ENCODE measurements at regions not wholly inside any gene's neighbourhood (a gene's known extent, or its start where the extent isn't known, plus 50 kb on each side); places are given as distances from the start of the nearest gene placed in this dataset.

- no peak overlapping the region for H3K4me3 ChIP-seq (ENCODE audit: low read depth, low read length)
- DNase-seq (ENCODE audit: low read depth), result no peak
- TF ChIP-seq, protein P1, sequence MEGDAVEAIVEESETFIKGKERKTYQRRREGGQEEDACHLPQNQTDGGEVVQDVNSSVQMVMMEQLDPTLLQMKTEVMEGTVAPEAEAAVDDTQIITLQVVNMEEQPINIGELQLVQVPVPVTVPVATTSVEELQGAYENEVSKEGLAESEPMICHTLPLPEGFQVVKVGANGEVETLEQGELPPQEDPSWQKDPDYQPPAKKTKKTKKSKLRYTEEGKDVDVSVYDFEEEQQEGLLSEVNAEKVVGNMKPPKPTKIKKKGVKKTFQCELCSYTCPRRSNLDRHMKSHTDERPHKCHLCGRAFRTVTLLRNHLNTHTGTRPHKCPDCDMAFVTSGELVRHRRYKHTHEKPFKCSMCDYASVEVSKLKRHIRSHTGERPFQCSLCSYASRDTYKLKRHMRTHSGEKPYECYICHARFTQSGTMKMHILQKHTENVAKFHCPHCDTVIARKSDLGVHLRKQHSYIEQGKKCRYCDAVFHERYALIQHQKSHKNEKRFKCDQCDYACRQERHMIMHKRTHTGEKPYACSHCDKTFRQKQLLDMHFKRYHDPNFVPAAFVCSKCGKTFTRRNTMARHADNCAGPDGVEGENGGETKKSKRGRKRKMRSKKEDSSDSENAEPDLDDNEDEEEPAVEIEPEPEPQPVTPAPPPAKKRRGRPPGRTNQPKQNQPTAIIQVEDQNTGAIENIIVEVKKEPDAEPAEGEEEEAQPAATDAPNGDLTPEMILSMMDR (conservative IDR thresholded peaks at IDR 0.05; ENCODE audit: low read depth, low read length), result no peak
These were observed 330.4 kb downstream of the SLC4A3 start for GRCh38 chr2:219957820-219958219.

DNA sequence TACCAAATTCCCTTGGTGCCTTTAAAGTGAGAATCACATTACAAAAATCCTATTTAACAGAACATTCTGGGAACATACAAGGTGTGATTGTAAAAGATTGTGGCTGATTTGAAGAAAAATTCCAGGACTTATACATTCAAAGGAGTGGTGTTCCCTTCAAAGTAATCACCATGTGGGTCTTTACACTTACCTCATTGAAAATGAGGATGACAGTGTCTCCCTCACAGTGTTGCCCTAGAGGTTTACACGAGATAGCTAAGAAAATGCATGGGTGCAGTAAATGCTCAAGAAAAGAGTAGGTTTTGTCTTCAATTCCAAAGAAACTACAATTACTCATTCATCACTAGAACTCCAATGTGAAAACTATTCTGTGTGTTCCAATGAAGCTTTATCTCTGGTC lies 331.5 kb downstream of the SLC4A3 start:
- no peak for DNase-seq (ENCODE audit: low read depth)
- no peak overlapping the region for H3K4me3 ChIP-seq (ENCODE audit: low read depth, low read length)
- TF ChIP-seq, protein P1 (conservative IDR thresholded peaks at IDR 0.05; ENCODE audit: low read depth, low read length), result no peak

- H3K4me3 ChIP-seq (ENCODE audit: low read depth, low read length), result no peak overlapping the region
- TF ChIP-seq, protein P1 (conservative IDR thresholded peaks at IDR 0.05; ENCODE audit: low read depth, low read length), result no peak
- DNase-seq (ENCODE audit: low read depth), result no peak
These were observed 332.0 kb downstream of the SLC4A3 start for GRCh38 chr2:219959471-219959870.

- TF ChIP-seq, protein P1 (conservative IDR thresholded peaks at IDR 0.05; ENCODE audit: low read depth, low read length), result no peak
- no peak overlapping the region for H3K4me3 ChIP-seq (ENCODE audit: low read depth, low read length)
- no peak for DNase-seq (ENCODE audit: low read depth)
These were observed 334.6 kb downstream of the SLC4A3 start for GRCh38 chr2:219961947-219962498.

DNA sequence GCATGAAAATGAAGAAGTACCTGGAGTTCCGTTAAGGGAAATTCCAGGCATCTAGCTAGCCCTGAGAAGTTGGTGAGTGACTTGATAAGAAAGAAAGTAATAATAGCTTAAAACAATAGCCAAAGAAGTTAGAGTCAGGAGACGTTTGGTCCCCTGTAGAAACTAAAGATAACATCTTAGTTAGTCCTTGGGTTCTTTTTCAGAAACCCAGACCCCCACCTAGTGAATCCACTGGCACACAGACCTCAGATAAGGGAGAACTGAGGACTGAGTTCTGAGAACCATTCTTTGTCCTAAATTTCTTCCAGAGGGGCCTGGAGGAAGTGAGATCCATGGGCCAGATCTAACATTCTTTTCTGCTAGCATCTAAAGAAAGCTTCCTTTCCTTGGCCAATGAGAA lies 335.4 kb downstream of the SLC4A3 start:
- TF ChIP-seq, protein P1 (conservative IDR thresholded peaks at IDR 0.05; ENCODE audit: low read depth, low read length), result no peak
- no peak overlapping the region for H3K4me3 ChIP-seq (ENCODE audit: low read depth, low read length)
- DNase-seq (ENCODE audit: low read depth), result no peak

- TF ChIP-seq, protein P1 (conservative IDR thresholded peaks at IDR 0.05; ENCODE audit: low read depth, low read length), result no peak
These were observed 338.1 kb downstream of the SLC4A3 start for GRCh38 chr2:219965287-219966194.

More at GRCh38 chr2:219965287-219966194, 338.1 kb downstream of the SLC4A3 start:
- DNase-seq (ENCODE audit: low read depth), result no peak
- no peak overlapping the region for H3K4me3 ChIP-seq (ENCODE audit: low read depth, low read length)

All from choroid plexus epithelial cell (primary cell).